ENCODE measurements at regions not wholly inside any gene's neighbourhood (a gene's known extent, or its start where the extent isn't known, plus 50 kb on each side); places are given as distances from the start of the nearest gene placed in this dataset.

DNA sequence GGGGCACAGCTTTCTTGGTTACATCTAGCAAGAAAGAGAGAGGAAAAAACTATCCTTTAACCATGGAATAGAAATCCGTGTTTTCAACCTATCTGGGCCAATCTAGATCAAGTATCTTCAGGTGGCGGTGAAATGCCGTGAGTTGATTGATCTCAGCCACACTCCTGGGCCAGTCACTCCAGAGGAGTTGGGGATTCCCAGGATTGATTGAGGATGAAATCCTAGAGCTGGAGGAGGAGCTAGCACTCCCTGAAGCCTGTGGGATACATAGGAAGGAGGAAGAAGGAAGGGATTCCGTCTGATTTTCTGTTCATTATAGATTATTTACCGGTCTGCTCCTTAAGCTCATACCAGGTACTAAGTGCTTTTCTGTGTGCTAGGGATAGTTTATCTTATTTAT lies 106.3 kb upstream of the ARID2 start:
- TF ChIP-seq, protein P1, sequence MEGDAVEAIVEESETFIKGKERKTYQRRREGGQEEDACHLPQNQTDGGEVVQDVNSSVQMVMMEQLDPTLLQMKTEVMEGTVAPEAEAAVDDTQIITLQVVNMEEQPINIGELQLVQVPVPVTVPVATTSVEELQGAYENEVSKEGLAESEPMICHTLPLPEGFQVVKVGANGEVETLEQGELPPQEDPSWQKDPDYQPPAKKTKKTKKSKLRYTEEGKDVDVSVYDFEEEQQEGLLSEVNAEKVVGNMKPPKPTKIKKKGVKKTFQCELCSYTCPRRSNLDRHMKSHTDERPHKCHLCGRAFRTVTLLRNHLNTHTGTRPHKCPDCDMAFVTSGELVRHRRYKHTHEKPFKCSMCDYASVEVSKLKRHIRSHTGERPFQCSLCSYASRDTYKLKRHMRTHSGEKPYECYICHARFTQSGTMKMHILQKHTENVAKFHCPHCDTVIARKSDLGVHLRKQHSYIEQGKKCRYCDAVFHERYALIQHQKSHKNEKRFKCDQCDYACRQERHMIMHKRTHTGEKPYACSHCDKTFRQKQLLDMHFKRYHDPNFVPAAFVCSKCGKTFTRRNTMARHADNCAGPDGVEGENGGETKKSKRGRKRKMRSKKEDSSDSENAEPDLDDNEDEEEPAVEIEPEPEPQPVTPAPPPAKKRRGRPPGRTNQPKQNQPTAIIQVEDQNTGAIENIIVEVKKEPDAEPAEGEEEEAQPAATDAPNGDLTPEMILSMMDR (IDR thresholded peaks at IDR 0.05), result no peak
- no peak for TF ChIP-seq POLR2A (IDR thresholded peaks at IDR 0.05)
- TF ChIP-seq POLR2AphosphoS5 (IDR thresholded peaks at IDR 0.05), result no peak
- no peak for TF ChIP-seq EP300 (IDR thresholded peaks at IDR 0.05)

Measured in gastroesophageal sphincter (tissue), 3 donors.